SK-N-MC (cell line): ENCODE measurements at regions not wholly inside any gene's neighbourhood (a gene's known extent, or its start where the extent isn't known, plus 50 kb on each side); places are given as distances from the start of the nearest gene placed in this dataset.

Experiments
- FOXP2 ChIP-seq: optimal IDR thresholded peaks from 2 replicates; pipeline ENCODE3; 2011; ENCODE audit warnings: mild to moderate bottlenecking, moderate library complexity; ENCODE audit not compliant: insufficient read depth; ENCODE audit errors: extremely low read length, control extremely low read depth
- POLR2AphosphoS5 ChIP-seq: IDR thresholded peaks from 2 replicates; pipeline ENCODE4 v1.6.1; 2012; ENCODE audit warnings: mild to moderate bottlenecking, low read depth, low read length, borderline replicate concordance

DNA sequence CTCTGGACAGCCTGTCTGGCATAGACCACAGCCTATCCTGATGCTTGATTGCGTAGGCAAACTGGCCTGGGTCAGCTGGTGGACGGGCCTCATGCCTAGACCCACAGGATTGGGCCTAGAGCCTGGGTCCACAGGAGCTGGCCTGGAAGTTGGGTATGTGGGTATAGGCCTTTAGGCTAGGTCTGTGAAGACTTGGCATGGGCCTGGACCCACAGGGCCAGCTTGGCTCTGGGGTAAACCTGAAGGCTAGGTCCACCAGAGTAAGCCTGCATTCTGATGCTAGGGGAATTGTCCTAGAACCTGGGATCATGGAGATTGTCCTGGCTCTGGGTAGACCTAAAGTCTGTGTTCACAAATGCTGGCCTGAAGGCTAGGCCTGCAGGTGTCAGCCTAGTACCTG, 1293.7 kb downstream of the CNTNAP5 start:
- TF ChIP-seq POLR2AphosphoS5, result no peak
- no peak for TF ChIP-seq FOXP2
